GM19438 (cell line): ENCODE measurements at regions not wholly inside any gene's neighbourhood (a gene's known extent, or its start where the extent isn't known, plus 50 kb on each side); places are given as distances from the start of the nearest gene placed in this dataset.

Source experiments
- ATAC-seq: cut with Tn5 transposase; IDR thresholded peaks from one replicate; pipeline ENCODE4 v1.9.1; 2021; ENCODE audit warnings: low read depth; ENCODE audit not compliant: unreplicated experiment

DNA sequence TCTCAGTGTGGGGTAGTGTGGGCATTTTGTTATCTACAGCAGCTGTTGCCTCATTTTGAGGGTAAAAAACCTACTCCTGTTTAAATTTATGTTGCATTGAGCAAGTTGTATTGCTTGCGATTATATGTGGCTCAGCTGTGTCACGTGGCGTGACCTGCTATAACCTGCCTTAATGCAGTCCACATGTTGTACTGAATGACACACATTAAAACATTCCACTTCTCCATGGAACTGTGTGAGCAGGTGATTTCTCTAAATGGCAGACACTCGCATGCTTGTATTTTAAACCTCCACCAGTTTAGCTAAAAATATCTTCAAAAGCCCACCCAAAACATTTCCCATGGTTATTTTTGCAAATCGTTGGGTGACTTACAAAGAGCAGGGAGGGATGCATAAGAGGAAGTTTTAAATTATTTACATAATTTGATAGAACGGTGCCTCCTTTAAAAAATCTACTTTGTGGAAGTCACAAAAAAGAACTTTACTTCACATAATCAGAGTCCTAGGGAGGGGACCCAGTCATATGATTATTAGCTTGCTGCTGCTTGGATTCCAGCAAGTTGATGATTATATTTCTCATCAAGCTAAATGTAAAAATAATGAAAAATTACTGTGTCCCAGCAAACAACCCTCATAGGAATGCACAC is 163.3 kb upstream of the ZEB2 start:
- no peak for ATAC-seq

DNA sequence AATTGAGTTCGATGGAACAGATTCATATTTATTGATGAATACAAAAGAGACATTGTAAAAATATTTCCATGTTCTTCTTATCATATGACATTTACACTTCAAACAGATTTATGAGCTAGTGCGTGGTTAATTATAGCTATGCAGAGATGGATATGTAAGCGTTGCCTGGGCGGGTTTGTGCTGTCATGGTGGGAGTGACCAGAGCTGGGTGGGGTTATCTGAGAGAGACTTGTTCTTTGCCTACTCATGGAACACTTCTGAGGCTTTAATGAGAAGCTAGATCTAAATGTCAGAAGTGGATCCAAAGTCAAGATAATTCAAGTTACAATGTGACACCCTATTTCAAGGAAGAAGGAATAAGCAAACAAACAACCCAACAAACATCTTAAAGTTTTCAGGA is 162.3 kb upstream of the ZEB2 start:
- ATAC-seq: no peak

DNA sequence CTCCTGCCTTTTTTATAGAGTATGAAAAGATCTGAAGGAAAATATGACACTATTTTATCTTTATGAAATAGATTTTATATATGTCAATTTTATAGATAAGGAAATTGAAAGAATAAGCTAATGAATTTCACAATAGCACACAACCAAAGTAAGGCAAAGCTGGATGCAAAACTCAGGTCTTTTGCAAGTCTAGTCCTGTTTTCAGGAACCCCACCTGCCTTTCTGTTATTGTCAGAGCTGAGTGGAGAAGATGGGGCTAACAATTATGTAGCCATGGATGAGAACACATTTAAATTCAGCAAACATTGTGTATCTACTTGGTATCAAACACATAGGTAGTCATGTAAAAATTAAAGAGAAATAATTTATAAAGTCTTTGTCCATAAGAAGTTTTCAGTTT is 161.5 kb upstream of the ZEB2 start:
- ATAC-seq: no peak

DNA sequence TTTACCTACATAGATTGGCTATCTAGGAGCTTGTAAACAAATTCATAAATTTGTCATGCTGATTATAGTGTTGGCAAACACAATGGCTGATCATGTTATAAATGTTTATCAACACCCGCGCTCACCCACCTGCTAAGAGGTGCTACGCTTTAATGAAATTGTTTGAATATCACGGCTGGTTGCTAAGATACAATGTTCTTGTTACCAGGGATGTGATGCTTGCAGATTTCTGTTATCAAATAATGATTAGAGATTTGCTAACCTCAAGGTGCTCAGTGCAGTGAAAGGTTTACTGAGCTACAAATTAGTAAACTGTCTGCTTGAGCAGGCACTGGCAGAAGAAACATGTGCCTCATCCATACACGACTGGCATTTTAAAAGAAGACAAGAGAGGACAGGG is 160.0 kb upstream of the ZEB2 start:
- ATAC-seq: no peak

DNA sequence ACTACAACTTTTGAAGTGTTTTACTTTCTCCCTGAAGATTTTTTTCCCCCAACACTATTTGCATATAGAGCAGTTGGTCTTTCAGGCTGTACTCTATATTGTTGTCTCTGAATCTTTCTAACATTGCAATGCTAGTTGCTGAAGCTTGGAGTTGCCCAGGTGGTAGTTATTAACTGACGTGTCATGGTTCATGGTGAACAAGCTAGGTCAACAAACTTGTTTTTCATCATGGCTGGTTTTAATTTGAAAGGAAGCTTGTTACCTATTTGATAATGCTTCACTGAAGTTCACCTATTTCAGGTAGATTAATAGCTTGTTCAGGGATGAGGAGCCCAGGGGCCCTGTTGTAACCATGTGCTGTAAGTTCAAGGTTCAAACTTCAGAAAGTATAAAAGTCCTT is 158.8 kb upstream of the ZEB2 start:
- ATAC-seq: no peak

DNA sequence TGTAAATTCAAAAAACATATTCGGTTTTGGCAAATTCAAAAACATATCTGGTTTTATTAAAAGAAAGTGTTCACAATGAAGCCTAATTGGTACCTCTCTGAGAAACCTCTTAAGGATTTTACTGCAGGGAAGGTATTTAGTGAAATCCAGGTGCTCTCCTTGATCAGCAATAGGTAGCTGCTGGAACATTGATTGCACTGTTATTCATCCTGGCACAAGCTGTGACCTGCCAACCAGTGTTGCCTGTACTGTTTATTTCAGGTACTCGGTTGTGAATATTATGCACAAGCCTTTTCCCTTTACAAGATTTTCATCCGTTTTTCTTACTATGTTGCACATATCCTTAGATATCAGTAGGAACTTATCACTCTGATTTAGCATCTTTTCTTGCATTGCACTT is 155.8 kb upstream of the ZEB2 start:
- ATAC-seq: no peak

DNA sequence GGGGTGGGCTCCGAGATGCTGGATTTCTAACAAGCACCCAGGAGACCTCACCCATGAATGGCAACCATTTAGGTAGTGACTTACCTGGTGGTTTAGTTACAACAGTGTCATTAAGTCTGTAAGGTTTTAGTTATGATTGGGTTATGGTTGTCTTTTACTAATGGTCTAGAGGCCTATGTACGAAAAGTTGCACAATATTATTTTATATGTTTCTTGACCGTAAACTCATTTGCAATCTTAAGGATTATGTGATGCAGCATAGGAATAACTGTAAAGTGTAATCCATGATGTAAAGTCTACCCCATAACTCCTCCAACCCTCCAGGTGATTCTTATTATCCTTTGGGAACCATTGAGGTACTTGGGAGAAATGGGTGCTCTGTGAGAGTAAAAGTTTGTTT is 155.4 kb upstream of the ZEB2 start:
- no peak for ATAC-seq

DNA sequence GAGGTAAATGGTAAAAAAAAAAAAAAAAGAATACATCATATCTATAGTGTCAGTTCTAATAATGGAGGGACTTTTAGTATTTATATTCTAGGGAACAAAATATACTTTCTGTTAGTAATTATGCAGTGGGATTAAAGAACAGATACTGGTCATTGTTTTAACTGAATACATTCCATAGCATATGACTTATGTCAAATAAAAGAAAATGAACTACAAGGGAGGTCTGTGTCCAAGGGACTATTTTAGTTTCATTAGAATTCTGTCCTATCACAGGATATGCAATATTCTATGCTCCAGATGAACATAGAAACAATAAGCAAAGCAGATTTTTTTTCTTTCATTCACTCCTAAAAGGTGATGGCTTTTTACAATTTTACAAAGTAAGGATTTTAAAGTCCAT is 154.2 kb upstream of the ZEB2 start:
- no peak for ATAC-seq

DNA sequence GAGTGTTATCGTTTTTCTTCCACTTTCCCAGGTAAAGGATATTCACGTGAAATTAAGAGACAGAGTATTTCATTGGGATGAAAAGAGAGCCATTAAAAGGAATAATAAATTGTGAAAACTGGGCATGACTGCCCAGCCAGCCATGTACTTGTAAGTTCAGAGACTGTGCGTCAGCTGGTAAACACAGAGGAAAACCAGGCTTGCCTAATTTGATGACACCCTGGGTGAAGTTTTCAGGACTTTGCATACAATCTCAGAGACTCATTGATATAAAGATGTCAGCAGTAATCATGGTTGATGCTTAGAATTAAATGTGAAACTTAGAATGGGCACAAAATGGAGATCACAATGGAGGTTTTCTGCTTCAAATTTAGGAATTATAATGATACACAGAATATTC is 153.5 kb upstream of the ZEB2 start:
- ATAC-seq: no peak

DNA sequence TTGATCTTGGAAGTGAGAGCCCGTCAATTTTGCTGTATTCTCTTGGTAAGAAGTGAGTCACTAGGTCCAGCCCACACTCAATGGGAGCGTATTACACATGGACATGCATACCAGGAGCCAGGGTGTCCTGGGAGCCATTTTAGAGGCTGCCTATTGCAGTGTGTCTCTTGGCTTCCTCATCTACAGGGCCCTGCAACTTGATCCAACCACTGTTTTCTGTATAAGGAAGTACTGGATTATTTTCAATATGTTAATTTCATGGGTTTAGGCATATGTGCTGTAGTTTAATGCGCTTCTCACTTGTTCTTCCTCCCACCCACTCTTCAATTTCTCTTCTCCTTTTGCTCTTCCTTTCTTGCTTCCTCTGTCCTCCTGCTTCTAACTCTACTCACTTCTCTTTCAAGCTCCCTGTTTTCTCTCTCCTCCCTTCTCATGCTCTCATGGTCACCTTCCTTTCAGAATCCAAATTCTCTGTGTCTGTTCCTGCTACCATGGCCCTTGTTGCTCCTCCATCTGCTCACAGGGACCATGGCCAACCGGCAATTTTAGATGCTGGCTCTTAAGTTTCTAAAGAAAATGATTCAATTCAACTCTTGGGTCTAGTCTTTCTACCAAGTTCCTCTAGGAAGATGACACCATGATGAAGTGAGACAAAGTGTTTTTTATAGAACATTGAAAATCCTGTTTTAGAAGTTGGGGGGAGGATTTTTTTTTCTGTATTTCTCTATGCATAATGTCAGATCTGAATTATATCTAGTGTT is 152.0 kb upstream of the ZEB2 start:
- no peak for ATAC-seq

DNA sequence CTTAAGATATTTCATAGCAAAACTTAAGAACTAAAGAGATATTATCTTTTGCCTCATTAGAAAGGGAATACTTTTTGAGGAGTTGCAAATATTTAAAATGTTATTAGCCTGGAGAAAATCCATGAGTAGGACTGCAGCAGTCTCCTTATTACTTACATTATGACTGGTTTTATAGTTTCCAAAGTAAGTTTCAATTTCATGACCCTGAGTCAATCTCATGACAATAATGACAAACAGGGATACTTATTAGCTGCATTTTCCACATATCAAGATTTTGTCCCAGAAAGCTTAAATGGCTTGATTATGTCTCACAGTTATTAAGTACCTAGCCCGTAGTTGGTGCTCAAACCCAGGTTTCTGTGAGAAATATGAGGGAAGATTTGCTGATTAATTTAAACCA is 150.8 kb upstream of the ZEB2 start:
- no peak for ATAC-seq

DNA sequence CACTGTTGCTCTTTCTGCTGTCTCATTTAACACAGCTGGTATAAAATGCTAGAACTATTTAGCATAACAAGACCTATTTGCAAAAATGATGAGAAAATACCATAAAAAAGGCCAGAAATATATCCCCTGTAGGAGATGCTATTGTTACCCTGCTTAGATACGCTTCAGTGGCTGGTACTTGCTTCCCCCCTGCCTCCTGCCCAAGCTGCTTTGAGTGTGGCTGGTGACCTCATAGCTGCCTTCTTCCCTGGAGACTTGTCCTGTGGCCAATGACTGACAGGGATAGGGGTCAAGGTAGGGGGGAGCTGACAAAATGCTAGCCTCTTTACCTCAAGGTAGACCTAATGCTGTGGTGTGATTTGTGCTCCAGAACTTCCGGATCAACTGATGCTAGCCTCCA is 150.2 kb upstream of the ZEB2 start:
- ATAC-seq: no peak

DNA sequence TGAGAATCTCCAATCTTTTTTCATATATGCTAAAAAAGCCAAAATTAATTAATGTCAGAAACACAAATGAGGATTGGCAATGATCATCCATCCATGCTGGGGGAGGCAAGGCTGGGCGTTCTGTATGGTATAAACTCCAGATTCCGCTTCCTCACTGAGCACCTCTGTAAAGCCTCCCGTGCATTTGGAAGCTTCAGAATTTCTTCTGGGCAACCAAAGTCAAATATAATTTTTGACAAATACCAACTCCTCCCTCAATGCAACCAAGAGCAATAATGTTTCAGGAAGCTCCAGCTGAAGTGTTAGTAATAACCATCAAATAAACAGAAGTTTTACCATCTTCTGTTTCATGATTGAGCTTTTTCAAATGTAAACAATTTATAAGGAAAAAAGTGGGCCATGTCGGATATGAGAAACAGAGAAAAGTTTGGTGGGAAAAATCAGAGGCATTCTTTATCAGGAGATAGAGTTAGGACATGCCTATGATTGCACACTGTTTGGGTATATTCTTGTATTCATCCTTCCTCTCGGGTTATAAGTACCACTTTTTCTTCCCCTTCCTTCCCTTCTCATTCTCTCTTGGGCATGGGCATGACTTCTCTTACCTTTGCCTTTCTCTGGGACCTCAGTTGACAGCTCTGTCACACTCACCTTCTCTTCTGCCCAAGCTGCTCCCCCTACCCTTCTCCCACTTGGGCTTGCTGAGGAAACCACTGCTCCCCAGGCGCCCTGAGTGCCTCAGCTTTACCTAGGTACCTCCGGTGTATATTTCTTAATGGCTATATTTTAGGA is 149.5 kb upstream of the ZEB2 start:
- ATAC-seq: no peak

DNA sequence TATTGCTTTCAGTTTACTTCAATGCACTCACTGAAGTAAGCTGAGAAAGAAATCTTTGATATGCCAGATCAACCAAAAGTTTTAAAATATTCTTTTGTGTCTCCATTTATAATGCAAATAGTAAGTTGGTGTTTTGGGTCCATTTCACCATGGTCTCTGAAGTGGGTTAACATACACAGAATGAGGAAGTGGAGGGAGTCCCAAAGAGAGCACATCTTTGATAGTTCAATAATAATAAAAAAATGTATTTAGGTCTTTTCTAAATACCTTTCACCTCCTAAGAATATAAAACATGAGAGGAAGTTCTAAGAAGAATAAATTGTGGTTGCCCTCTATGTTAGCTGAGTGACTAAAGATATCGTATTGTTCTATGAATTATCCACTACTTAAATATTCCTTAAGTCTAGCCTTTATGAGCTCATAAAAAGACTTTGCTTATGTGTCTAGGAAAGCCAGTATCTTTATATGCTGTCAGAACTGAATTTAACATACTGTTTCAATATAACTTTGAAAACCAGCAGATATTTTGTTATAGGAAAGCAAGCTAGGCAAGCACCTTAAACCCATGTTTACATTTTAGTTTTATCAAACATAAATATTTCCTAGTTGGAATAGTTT is 148.7 kb upstream of the ZEB2 start:
- no peak for ATAC-seq

DNA sequence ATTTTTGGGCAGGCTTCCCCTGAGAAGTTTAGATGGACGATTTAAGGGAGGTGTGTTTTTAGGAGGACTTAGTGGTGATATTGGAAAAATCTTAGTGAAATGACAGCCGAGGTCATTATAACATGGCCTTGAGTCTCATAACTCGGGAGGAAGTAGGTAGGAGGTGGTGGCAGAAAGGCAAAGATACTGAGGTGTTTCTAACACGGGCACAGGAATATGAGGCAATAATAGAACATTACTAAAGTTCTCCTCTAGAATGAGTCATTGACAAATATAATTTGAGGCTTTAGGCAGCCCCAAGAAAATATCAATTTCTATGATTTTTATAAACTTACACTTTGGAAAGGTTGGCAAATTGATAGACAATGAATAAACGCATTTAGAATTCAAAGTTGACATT is 146.1 kb upstream of the ZEB2 start:
- ATAC-seq: no peak

DNA sequence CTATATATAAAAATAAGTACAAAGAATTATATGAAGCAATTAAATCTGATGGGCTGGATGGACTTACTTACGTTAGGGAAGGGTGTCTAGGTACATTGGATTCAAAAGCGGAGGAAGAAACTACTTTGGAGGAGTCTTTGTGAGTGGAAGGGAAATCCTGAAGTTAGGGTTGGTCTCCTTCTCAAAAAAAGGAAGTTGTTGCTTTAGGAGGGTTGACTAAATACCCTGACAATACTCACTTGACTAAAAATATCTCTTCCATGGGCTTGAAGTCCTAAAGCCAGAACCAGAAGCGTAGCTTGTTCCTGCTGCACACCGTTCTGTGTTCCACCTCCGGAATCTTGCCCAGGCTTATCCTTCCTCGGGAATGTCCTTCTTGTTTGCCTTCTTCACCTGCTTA is 143.3 kb upstream of the ZEB2 start:
- no peak for ATAC-seq

DNA sequence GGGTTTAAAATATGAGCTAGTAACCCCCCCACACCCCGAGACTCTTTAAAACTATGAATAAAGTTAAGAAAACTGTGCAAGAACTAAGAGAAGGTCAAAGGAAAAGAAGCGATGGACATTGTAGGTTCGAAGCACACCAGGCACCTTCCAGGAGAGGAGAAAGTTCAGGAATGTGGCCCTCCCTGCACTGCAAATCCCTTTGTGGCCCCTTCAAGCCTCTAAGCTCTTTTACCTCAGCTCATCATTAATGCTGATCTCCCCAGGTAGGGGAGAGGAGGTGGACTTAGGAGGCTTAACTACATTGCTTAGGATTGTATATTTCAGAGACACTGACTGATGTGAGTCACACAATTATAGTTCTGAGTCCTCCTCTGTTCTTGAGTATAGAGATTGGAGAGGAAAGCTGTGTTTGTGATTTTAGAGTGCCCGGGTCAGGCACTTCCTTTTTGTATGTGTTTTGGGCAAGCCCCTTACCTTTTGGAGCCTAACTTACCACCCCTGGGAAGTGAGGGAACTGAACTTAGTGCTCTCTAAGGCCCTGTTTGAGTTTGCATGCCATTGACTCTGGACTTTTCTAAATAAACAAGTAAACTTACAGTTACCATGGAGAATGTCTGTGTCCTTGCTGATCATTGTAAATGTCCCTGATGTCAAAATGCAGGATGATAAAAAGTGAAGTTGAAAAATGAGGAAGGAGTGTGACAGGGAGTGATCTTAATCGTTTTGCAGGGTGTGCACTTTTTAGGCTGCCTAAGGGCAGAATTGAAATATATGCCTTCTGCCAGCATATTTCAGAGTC is 140.8 kb upstream of the ZEB2 start:
- no peak for ATAC-seq

DNA sequence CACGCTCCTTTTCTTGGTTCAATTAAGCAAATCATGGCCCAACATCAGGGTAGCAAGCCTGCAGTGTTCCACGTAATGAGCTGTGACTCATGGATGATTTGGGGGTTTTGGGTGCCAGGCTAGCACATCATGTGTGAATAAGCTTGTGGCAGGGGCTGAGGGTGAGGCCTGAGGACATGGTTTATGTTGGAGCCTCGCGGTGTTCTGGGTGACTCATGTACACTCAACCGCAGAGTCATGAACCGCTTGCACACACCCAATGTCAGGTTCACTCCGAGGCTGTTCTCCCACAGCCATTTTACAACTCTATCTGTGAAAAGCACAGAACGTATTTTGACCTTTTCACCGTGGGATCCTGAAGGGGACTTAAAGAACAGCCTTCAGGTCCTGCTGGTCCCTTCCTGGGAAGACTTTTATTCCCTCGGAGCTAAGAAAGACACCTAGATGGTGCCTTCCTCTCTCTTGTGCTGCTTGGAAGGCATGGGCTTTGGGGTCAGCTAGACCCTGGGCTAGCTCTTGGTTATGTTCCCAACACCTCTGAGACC is 139.9 kb upstream of the ZEB2 start:
- no peak for ATAC-seq

DNA sequence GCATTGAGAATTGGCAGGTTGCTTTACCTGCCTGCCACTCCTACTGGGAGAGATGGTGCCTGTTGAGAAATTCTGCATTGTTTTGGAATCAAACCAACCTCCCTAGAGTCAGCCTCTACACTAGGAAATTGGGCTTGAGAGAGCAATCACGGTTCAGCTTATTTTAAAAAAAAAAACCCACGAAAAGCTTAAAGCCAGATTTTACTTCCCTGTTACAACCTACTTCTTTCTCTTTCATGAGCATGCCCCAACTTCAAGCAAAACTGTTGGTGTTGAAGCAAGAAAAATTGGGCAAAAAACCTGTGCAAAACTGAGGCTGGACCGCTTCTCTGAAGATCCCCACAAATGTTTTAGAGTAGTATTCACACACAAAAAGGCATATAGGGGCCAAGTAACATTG is 134.6 kb upstream of the ZEB2 start:
- ATAC-seq: no peak

DNA sequence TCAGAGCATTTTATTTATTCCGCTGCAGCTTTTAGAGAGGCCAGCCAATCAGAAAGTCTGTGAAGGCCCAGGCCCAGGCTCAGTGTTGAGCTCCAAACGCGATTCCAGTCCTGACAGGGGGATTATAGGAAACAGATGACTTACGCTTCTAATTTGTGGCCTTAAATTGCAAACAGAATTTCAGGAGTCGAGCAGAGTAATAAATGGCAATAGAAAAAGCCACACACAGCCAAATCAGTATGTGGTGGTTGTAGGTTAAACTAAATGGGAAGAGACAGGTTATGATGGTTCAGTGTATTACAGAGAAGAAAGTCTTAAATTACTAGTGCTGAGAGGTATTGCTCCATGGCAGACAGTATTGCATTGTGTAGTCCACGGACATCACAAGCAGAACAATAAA is 131.0 kb upstream of the ZEB2 start:
- ATAC-seq: no peak
